Spleen (tissue), 11 donors: ENCODE measurements at regions not wholly inside any gene's neighbourhood (a gene's known extent, or its start where the extent isn't known, plus 50 kb on each side); places are given as distances from the start of the nearest gene placed in this dataset.

Source experiments
- DNase-seq: peaks from one replicate; pipeline ENCODE4 v3.0.0-alpha.2; 2020
- H3K27ac ChIP-seq, 8 donors: fragments of 200-600 bp; sonication (generic) in 7 of 8; 1 replicate in 4 of 8; 2 replicates in 4 of 8; pipeline versions ENCODE4 v1.5.0 to v1.8.0; 2016 to 2021; ENCODE audit warnings: inconsistent platforms in 4 of 8, mild to moderate bottlenecking in 4 of 8, moderate library complexity in 1 of 8
- H3K27me3 ChIP-seq, 7 donors: fragments of 200-600 bp; sonication (generic) in 6 of 7; replicated peaks in 1 of 7; 1 replicate in 4 of 7; 2 replicates in 3 of 7; pipeline versions ENCODE4 v1.5.0 to v1.8.0; 2016 to 2021; ENCODE audit warnings: inconsistent platforms in 3 of 7, mild to moderate bottlenecking in 1 of 7
- H3K36me3 ChIP-seq, 6 donors: fragments of 200-600 bp; sonication (generic) in 5 of 6; 1 replicate in 4 of 6; 2 replicates in 2 of 6; pipeline versions ENCODE4 v1.5.0 to v1.8.0; 2016 to 2021; ENCODE audit warnings: inconsistent platforms in 2 of 6
- H3K4me1 ChIP-seq, 6 donors: fragments of 200-600 bp; sonication (generic) in 5 of 6; 1 replicate in 3 of 6; 2 replicates in 3 of 6; pipeline versions ENCODE4 v1.5.0 to v1.8.0; 2016 to 2021; ENCODE audit warnings: inconsistent platforms in 3 of 6
- H3K4me3 ChIP-seq, 8 donors: fragments of 200-600 bp; sonication (generic) in 7 of 8; 1 replicate in 4 of 8; 2 replicates in 4 of 8; pipeline versions ENCODE4 v1.5.0 to v1.8.0; 2016 to 2021; ENCODE audit warnings: inconsistent platforms in 4 of 8, mild to moderate bottlenecking in 4 of 8, moderate library complexity in 2 of 8
- H3K9me3 ChIP-seq, 8 donors: fragments of 200-600 bp; sonication (generic) in 7 of 8; 1 replicate in 4 of 8; 2 replicates in 4 of 8; pipeline versions ENCODE4 v1.5.0 to v1.8.0; 2016 to 2021; ENCODE audit warnings: inconsistent platforms in 4 of 8
- CTCF ChIP-seq, 11 experiments: fragments of 200-600 bp in 7 of 11; fragments of 450-650 bp in 4 of 11; sonication (generic) in 4 of 11; IDR thresholded peaks in 8 of 11; conservative IDR thresholded peaks in 3 of 11; 1 replicate in 7 of 11; 2 replicates in 4 of 11; pipeline versions ENCODE4 v1.4.0 to v1.8.0; 2016 to 2021; ENCODE audit warnings: antibody characterized with exemption in 11 of 11, inconsistent platforms in 4 of 11, mild to moderate bottlenecking in 1 of 11
- POLR2A ChIP-seq, 3 donors: fragments of 450-650 bp; IDR thresholded peaks; one replicate each; pipeline ENCODE4 v1.5.1; 2017; ENCODE audit warnings: antibody characterized with exemption in 3 of 3, mild to moderate bottlenecking in 1 of 3
- POLR2AphosphoS5 ChIP-seq, 3 donors: sonication (generic); formaldehyde crosslinking; IDR thresholded peaks; one replicate each; pipeline ENCODE4 v1.5.1; 2017; ENCODE audit warnings: antibody characterized with exemption in 3 of 3
- WGBS, 5 donors: extraction: QIAGEN DNeasy Blood & Tissue Kit in 3 of 5; methylation state at CpG; one replicate each; pipeline versions ENCODE4 v1.1.5 to v1.1.7; 2013 to 2018; 5-methylcytosine and 5-hydroxymethylcytosine counted together
- intact Hi-C: fragments of 100-400 bp; cut with DNase I; formaldehyde crosslinking; loops from one replicate; pipeline ENCODE4 v1.15.0; 2023; ENCODE audit warnings: low total_unique reads
- donor health status: healthy with polysubstance abuse.
- donor health status: DM: no; HTN: no; CAD: no; lungs with moderate emphysema.
- donor health status: DM: no; HTN: no; CAD: no.
- donor health status: Bipolar disorder and iron deficiency.
- donor health status: healthy.
- donor health status: DM: no; HTN: no; CAD: no.
- donor health status: DM: yes; HTN: yes; CAD: no.

GRCh38 chr4:60432911-60433310 lies 767.2 kb upstream of the ADGRL3 start:
- DNase-seq = no peak
- peaks cover 0 to 2% (median 0%) of the 10 kb centered on the region in 7 donors for H3K27me3 ChIP-seq
- 66 to 97% (median 74%) methylated on average over 1 of the region's 1 CpG for WGBS, 5 donors
- intact Hi-C loops = no loop called here
- TF ChIP-seq CTCF (IDR thresholded peaks at IDR 0.05 in 8 of 11, conservative IDR thresholded peaks at IDR 0.05 in 3 of 11) = no peak
- TF ChIP-seq POLR2A (IDR thresholded peaks at IDR 0.05) = no peak
- no peak for TF ChIP-seq POLR2AphosphoS5 (IDR thresholded peaks at IDR 0.05)
- no peak overlapping the region for H3K27ac ChIP-seq
- peaks cover 0 to 31% (median 13%) of the 10 kb centered on the region in 8 donors for H3K9me3 ChIP-seq
- H3K36me3 ChIP-seq = no peaks in the 10 kb centered on the region
- no peak overlapping the region for H3K4me3 ChIP-seq
- H3K4me1 ChIP-seq = no peaks in the 10 kb centered on the region

- Histone ChIP-seq H3K27me3 (no peaks in the 10 kb centered on the region), H3K4me3 (no peak overlapping the region), H3K27ac (no peak overlapping the region), H3K36me3 (no peaks in the 10 kb centered on the region), H3K4me1 (no peaks in the 10 kb centered on the region), H3K9me3 (peaks cover 0 to 30% (median 5%) of the 10 kb centered on the region in 8 donors)
- no peak for DNase-seq
- TF ChIP-seq POLR2A (IDR thresholded peaks at IDR 0.05) (no peak), POLR2AphosphoS5 (IDR thresholded peaks at IDR 0.05) (no peak), CTCF (IDR thresholded peaks at IDR 0.05 in 8 of 11, conservative IDR thresholded peaks at IDR 0.05 in 3 of 11) (no peak)
- intact Hi-C loops = no loop called here
Observed at GRCh38 chr4:60443068-60443467, 757.1 kb upstream of the ADGRL3 start.

- H3K27ac ChIP-seq = no peak overlapping the region
- no peaks in the 10 kb centered on the region for H3K4me1 ChIP-seq
- peaks cover 0 to 35% (median 8%) of the 10 kb centered on the region in 8 donors for H3K9me3 ChIP-seq
- intact Hi-C loops = no loop called here
- TF ChIP-seq POLR2A (IDR thresholded peaks at IDR 0.05) = no peak
- TF ChIP-seq CTCF (IDR thresholded peaks at IDR 0.05 in 8 of 11, conservative IDR thresholded peaks at IDR 0.05 in 3 of 11) = no peak
- no peak for TF ChIP-seq POLR2AphosphoS5 (IDR thresholded peaks at IDR 0.05)
- H3K27me3 ChIP-seq = no peaks in the 10 kb centered on the region
- H3K4me3 ChIP-seq = no peak overlapping the region
- DNase-seq = no peak
- H3K36me3 ChIP-seq = no peaks in the 10 kb centered on the region
Observed at GRCh38 chr4:60443796-60444195, 756.3 kb upstream of the ADGRL3 start.

GRCh38 chr4:60450054-60450453 lies 750.1 kb upstream of the ADGRL3 start:
- 80 to 89% (median 82%) methylated on average over 1 of the region's 1 CpG for WGBS, 5 donors
- intact Hi-C loops = no loop called here

More at GRCh38 chr4:60450054-60450453, 750.1 kb upstream of the ADGRL3 start:
- DNase-seq = no peak
- TF ChIP-seq CTCF (IDR thresholded peaks at IDR 0.05 in 8 of 11, conservative IDR thresholded peaks at IDR 0.05 in 3 of 11) = no peak
- no peak for TF ChIP-seq POLR2AphosphoS5 (IDR thresholded peaks at IDR 0.05)
- TF ChIP-seq POLR2A (IDR thresholded peaks at IDR 0.05) = no peak
- no peak overlapping the region for H3K4me3 ChIP-seq
- no peaks in the 10 kb centered on the region for H3K4me1 ChIP-seq
- peaks cover 0 to 18% (median 5%) of the 10 kb centered on the region in 8 donors for H3K9me3 ChIP-seq
- no peak overlapping the region for H3K27ac ChIP-seq
- no peaks in the 10 kb centered on the region for H3K27me3 ChIP-seq
- no peaks in the 10 kb centered on the region for H3K36me3 ChIP-seq
